Skeletal muscle cell (primary cell): ENCODE measurements at regions not wholly inside any gene's neighbourhood (a gene's known extent, or its start where the extent isn't known, plus 50 kb on each side); places are given as distances from the start of the nearest gene placed in this dataset.
"Not testable (repeated sequence)": the region's sequence is repeated elsewhere in the genome, so short reads cannot be mapped to it uniquely, and the experiment has no call there.

Experiments used
- DNase-seq: peaks from one replicate; pipeline ENCODE4 v3.0.0-alpha.2; 2010; ENCODE audit warnings: low read depth
- H3K4me3 ChIP-seq: 2 replicates; pipeline ENCODE4 v1.5.1; 2011; ENCODE audit warnings: low read depth, mild to moderate bottlenecking, control low read depth, low read length, moderate library complexity

DNA sequence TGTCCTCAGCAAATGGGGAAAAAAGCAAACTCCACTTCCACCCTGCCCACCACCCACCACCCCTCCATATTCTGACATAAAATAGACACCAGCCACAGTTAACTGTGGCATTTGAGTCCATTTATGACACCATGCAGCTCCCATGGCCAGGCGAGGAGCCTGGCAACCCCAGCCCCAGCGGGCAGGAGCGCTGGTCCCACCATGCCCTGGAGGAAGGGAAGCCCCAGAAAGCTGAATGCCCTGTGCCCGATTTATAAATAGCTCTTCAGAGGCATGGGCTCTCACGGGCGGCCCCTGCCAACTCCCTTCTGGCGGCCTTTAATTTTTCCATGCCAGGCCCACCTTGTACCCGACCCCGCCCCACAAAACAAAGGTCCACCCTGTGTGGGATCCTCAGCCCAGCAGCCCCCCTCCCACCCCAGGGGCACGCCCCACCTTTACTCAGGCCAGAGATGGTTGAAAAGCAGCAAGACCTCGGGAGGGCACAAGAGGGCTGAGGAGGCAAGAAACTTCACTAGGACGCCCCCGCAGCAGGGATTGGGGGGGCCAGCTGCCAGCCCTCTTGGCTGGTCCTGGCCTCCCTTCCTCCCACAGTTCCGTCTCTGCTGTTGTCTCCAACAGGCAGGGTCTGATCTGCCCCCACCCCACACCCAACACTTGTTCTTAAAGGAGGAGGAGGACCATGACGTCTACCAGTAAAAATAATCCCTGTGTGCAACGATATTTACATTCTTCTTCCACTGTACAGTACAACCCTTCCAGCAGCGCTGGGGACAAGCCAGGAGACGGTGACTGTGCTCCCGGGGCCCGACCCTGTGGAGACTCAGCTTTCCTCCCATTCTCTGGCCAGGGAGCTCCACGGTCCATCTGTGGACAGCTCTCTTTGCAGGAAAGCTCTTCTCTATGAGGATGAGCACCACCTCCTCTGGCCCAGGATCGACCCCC, 115.6 kb upstream of the CDYL start:
- no peak for DNase-seq
- H3K4me3 ChIP-seq, result no peak overlapping the region

GRCh38 chr6:4659719-4660118, 116.5 kb upstream of the CDYL start:
- DNase-seq, H3K4me3 ChIP-seq: not testable (repeated sequence)

DNA sequence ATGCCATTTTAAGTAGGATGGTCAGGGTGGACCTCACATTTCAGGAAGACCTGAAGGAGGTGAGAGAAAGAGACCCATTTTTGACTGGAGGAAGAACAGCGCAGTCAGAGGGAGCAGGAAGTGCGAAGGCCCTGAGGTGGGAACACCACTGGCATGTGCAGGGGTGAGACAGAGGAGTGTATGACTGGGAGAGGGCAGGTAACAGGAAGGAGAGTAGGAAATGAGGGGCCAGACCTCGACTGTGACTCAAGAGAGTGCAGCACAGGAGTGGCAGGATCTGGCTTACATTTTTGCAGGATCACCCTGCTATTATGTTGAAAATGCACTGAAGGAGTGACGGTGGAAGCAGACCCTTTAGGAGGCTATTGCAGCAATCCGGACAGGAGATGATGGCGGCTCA, 117.7 kb upstream of the CDYL start:
- DNase-seq, result no peak
- no peak overlapping the region for H3K4me3 ChIP-seq

GRCh38 chr6:4656106-4656505, 120.1 kb upstream of the CDYL start:
- no peak overlapping the region for H3K4me3 ChIP-seq
- DNase-seq, result no peak

DNA sequence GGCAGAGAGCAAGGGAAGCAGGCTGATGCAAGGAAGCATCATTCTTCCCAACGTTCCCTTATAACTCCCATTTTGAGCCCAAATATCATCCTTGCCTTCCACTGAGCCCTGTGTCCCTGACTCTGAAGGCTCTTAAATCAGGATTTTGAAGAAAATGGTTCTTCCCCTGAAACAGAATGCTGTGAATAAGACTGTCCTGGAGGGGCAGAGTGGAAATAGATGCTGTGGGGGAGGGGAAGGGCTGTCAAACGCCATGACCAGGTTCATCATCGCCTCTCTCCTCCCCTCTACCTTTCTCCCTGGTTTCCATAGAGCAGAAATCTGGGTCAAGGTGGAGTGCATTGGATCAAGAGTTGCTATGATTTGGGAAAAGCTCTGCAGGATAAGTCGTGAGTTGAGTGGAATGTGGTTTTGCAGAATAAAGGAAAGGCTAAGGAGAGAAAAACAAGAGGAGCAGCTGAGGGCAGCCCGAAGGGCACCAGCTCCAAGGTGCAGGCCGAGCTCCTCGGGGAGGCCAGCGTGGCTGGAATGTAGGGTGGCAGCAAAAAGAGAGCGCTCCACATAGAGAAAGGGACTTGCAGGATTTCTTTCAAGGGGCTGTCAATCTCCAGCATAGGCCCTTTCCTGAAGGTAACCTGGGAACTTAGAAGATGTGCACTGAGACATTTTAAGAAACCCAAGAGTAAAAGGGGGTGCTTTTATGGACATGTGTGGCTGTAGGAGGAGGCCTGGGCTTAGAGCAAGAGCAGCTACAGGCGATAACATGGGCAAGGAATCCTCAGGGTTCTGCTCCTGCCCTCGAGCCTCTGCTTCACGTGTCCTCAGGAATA, 120.8 kb upstream of the CDYL start:
- H3K4me3 ChIP-seq, result no peak overlapping the region
- DNase-seq, result no peak

- DNase-seq, result no peak
Measured at GRCh38 chr6:4653141-4653540, 123.1 kb upstream of the CDYL start.

GRCh38 chr6:4651831-4652467, 124.3 kb upstream of the CDYL start:
- no peak overlapping the region for H3K4me3 ChIP-seq
- no peak for DNase-seq

More at GRCh38 chr6:4653141-4653540, 123.1 kb upstream of the CDYL start:
- H3K4me3 ChIP-seq, result no peak overlapping the region

DNA sequence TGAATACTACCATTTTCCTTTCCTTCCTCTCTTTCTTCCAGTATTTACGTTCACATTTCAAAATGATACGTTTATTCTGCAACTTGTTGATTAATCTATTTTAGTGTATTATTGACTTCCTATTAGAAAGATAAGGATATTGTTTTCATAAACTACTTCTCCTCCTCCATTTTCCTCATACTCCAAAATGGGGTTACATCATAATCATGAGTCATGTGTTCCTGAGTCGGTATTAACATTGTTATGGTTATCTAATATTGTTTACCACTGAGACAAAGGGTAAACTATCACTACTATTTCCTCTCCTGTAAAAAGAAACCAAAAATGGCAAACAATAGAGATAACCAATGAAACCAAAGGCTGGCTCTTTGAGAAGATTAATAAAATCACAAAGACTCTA, 126.5 kb upstream of the CDYL start:
- no peak for DNase-seq
- H3K4me3 ChIP-seq, result no peak overlapping the region

- peak; percentile 29 for DNase-seq
- H3K4me3 ChIP-seq, result peak overlapping the region; percentile 41
Measured at GRCh38 chr6:4647414-4648365, 128.5 kb upstream of the CDYL start.

GRCh38 chr6:4645713-4646360, 130.4 kb upstream of the CDYL start:
- H3K4me3 ChIP-seq, result no peak overlapping the region
- DNase-seq, result no peak

- DNase-seq, result no peak
- H3K4me3 ChIP-seq, result no peak overlapping the region
Measured at GRCh38 chr6:4644996-4645395, 131.2 kb upstream of the CDYL start.

DNA sequence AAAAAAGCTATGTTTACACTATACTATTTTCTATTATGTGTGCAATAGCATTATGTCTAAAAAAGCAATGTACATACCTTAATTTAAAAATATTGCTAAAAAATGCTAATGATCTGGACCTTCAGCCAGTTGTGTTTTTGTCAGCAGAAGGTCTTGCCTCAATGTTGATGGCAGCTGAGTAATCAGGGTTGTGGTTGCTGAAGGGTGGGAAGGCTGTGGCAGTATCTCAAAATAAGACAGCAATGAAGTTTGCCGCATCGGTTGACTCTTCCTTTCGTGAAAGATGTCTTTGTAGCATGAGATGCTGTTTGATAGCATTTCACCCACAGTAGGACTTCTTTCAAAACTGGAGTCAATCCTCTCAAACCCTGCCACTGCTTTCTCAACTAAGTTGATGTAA, 134.7 kb upstream of the CDYL start:
- DNase-seq, result no peak
- no peak overlapping the region for H3K4me3 ChIP-seq

DNA sequence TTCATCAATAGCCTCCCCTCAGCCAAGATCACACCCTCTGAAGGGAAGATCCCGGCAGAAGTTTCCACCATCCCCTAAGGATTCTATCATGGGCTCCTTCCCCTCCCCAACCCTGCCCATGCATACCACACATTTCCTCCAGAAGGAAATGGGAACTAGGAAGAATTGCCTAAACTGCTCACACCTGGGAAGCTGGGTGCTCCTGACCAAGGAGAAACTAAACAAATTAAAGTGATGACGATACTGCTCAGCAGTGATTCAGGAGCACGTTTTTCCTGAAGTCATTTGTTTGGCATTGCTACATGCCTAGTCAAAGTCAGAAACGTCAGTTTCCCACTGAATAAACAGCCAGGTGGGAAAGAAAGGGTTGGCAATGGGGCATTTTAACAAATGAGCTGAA, 136.1 kb upstream of the CDYL start:
- DNase-seq, result no peak
- H3K4me3 ChIP-seq, result no peak overlapping the region

- DNase-seq, result no peak
- H3K4me3 ChIP-seq, result no peak overlapping the region
Measured at GRCh38 chr6:4638641-4639040, 137.6 kb upstream of the CDYL start.

DNA sequence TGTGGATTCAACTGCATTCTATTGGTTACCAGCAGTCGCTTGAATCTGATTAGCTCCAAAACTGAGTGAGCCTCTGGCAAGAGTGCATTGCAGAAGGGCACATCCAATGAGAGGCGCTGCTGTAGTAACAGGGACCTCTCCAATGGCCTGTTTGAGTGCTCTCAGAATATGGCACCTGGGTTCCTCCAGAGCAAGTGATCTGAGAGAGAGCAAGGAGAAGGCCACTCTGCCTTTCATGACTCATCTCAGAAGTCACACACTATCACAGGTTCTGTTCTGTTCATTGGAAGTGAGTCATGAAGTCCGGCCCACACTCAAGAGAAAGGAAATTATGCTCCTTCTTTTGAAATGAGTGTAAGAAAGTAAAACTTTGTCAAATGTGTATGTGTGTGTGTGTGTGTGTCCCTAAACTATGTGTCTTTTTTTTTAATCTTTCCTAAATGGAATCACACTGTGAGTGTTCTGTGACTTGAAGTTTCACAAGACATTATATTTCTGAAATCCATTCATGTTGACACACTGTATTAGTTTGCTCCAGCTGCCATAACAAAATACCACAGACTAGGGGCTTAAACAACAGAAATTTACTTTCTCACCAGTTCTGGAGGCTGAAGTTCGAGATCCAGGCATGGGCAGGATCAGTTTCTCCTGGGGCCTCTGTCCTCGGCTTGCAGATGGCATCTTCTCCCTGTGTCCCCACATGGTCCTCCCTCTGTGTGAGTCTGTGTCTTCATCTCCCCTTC, 138.3 kb upstream of the CDYL start:
- peak; percentile 49 for DNase-seq
- no peak overlapping the region for H3K4me3 ChIP-seq

DNA sequence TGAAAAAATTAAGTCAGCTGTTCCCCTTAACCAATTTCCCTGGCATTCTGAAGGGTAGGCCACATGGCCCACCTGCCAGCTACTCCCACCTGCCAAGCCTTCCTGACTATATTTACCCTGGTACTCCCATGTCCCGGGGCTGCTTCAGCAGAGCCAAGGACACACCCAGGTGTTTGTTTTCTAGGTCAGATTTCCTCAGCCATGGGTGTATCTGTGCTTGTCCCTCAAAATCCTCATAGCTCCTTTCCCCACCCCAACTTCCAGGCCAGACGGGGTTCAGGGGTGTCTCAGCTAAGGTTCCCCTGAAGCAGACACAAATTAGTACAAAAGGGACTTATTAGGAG, 139.4 kb upstream of the CDYL start:
- DNase-seq, result no peak
- H3K4me3 ChIP-seq, result no peak overlapping the region

DNA sequence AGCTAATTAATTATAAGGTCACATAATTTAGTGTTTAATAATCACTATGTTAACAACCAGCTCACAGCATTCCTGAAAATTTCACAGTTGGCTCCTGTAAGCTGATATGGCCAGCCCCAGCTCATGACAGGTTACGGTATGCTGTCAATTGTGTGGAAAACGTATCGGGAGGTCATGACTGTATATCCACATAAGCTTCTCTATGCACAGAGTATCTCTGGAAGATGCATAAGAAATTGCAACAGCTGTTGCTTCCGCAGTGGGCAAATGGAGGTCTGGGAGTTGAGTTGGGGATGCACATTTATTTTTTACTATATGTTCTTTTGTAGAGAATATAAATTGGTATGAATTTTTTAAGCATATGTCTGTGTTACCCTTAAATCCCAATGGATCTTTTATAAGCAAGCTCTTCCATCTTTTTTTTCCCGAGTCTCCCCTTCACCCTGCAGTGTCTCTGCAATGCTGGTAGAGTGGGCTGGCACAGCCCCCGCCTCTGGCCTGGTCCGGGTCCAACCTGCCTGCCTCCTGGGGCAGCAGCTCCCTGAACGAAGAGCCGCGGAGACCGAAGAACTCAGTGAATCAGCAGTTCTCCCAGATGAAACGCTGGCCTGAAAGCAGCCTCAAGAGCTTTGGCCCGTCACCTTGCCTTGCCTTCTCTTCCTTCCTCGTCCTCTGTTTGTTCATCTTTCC, 139.9 kb upstream of the CDYL start:
- H3K4me3 ChIP-seq, result no peak overlapping the region
- DNase-seq, result no peak
